Panc1 (cell line): ENCODE measurements at regions not wholly inside any gene's neighbourhood (a gene's known extent, or its start where the extent isn't known, plus 50 kb on each side); places are given as distances from the start of the nearest gene placed in this dataset.

ENCODE experiments used
- POLR2AphosphoS5 ChIP-seq: IDR thresholded peaks from 2 replicates; pipeline ENCODE4 v1.6.1; 2012; ENCODE audit warnings: mild to moderate bottlenecking, low read depth, low read length, moderate library complexity
- TF ChIP-seq, protein P1 (sequence below): fragments of 450-650 bp; IDR thresholded peaks from 2 replicates; pipeline ENCODE4 v1.5.1; 2017; ENCODE audit warnings: mild to moderate bottlenecking
- TF ChIP-seq, protein P2 (sequence below), 2 experiments: IDR thresholded peaks; 2 replicates each; pipeline ENCODE4 v1.6.1; 2011 to 2012; ENCODE audit warnings: low read depth in 2 of 2, control low read depth in 1 of 2, low read length in 1 of 2, mild to moderate bottlenecking in 1 of 2, moderate library complexity in 1 of 2; ENCODE audit not compliant: insufficient read depth in 1 of 2

DNA sequence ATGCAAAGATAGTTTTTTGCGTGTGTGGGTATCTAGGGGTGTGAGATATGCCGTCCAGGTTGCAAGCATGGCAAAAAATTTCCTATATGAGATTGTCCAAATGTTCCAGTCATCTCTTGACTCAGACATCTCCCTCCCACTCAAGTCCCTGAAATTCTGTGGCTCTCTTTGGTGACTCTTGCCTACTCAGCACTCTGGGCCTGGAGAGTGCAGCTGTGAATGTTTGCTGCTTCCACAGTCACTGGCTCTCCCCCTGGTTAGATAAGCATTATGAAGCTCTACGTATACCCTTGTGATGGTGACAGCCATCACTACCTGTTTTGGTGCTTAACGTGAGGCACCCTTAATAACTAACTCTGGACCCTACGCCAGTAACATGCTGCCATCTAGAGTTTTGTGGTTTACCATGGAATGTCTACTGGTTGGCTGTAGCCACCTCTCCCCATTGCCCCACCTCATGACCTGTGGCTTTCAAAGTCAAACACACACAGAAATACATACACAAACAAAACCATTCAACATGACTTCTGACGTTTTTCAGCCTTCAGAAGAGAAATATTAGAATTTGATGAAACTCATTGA is 621.9 kb upstream of the CITED2 start:
- TF ChIP-seq, protein P1, sequence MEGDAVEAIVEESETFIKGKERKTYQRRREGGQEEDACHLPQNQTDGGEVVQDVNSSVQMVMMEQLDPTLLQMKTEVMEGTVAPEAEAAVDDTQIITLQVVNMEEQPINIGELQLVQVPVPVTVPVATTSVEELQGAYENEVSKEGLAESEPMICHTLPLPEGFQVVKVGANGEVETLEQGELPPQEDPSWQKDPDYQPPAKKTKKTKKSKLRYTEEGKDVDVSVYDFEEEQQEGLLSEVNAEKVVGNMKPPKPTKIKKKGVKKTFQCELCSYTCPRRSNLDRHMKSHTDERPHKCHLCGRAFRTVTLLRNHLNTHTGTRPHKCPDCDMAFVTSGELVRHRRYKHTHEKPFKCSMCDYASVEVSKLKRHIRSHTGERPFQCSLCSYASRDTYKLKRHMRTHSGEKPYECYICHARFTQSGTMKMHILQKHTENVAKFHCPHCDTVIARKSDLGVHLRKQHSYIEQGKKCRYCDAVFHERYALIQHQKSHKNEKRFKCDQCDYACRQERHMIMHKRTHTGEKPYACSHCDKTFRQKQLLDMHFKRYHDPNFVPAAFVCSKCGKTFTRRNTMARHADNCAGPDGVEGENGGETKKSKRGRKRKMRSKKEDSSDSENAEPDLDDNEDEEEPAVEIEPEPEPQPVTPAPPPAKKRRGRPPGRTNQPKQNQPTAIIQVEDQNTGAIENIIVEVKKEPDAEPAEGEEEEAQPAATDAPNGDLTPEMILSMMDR = peak; percentile 23; the same call in 1 of the 2 replicates
- no peak for TF ChIP-seq POLR2AphosphoS5
- TF ChIP-seq, protein P2, sequence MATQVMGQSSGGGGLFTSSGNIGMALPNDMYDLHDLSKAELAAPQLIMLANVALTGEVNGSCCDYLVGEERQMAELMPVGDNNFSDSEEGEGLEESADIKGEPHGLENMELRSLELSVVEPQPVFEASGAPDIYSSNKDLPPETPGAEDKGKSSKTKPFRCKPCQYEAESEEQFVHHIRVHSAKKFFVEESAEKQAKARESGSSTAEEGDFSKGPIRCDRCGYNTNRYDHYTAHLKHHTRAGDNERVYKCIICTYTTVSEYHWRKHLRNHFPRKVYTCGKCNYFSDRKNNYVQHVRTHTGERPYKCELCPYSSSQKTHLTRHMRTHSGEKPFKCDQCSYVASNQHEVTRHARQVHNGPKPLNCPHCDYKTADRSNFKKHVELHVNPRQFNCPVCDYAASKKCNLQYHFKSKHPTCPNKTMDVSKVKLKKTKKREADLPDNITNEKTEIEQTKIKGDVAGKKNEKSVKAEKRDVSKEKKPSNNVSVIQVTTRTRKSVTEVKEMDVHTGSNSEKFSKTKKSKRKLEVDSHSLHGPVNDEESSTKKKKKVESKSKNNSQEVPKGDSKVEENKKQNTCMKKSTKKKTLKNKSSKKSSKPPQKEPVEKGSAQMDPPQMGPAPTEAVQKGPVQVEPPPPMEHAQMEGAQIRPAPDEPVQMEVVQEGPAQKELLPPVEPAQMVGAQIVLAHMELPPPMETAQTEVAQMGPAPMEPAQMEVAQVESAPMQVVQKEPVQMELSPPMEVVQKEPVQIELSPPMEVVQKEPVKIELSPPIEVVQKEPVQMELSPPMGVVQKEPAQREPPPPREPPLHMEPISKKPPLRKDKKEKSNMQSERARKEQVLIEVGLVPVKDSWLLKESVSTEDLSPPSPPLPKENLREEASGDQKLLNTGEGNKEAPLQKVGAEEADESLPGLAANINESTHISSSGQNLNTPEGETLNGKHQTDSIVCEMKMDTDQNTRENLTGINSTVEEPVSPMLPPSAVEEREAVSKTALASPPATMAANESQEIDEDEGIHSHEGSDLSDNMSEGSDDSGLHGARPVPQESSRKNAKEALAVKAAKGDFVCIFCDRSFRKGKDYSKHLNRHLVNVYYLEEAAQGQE (IDR thresholded peaks at IDR 0.05; ENCODE audit: insufficient read depth in 1 of 2, low read depth in 2 of 2, low read length in 1 of 2) = no peak
